CD4-positive, alpha-beta T cell (primary cell): ENCODE measurements at regions not wholly inside any gene's neighbourhood (a gene's known extent, or its start where the extent isn't known, plus 50 kb on each side); places are given as distances from the start of the nearest gene placed in this dataset.

Experiments
- ATAC-seq: fragments of 200-7000 bp; cut with Tn5 transposase; one replicate; pipeline ENCODE4 v1.10.0; 2022; ENCODE audit warnings: mild to moderate bottlenecking; ENCODE audit not compliant: poor library complexity
- CTCF ChIA-PET: fragments of 350-600 bp; sonication (Branson Sonifier 250); formaldehyde crosslinking; loops from one replicate; lab custom pipeline; 2021; ENCODE audit warnings: antibody characterized with exemption, inconsistent platforms; lab: Charles Lee
- POLR2A ChIA-PET: fragments of 350-600 bp; sonication (Branson Sonifier 250); formaldehyde crosslinking; loops from one replicate; lab custom pipeline; 2021; ENCODE audit warnings: antibody characterized with exemption, inconsistent platforms; lab: Charles Lee
- DNase-seq, 14 experiments: peaks; one replicate each; pipeline ENCODE4 v3.0.0-alpha.2; 2013 to 2020; ENCODE audit warnings: mixed read lengths in 2 of 14
- H3K27ac ChIP-seq, 2 donors: one replicate each; pipeline versions ENCODE4 v1.5.1 to v1.7.0; 2013; ENCODE audit warnings: low read length in 2 of 2, low read depth in 1 of 2, mild to moderate bottlenecking in 1 of 2
- H3K27me3 ChIP-seq, 2 experiments: 1 replicate in 1 of 2; 2 replicates in 1 of 2; pipeline versions ENCODE4 v1.6.1 to v1.7.0; 2013; ENCODE audit warnings: low read length in 2 of 2, control low read depth in 1 of 2, mild to moderate bottlenecking in 1 of 2, moderate library complexity in 1 of 2; ENCODE audit not compliant: insufficient read depth in 2 of 2, control insufficient read depth in 1 of 2
- H3K36me3 ChIP-seq: one replicate; pipeline ENCODE4 v1.6.1; 2013; ENCODE audit warnings: low read length, control low read depth; ENCODE audit not compliant: insufficient read depth
- H3K4me1 ChIP-seq: one replicate; pipeline ENCODE4 v1.6.1; 2013; ENCODE audit warnings: low read length, control low read depth; ENCODE audit not compliant: insufficient read depth
- H3K4me3 ChIP-seq: one replicate; pipeline ENCODE4 v1.5.1; 2013; ENCODE audit warnings: mild to moderate bottlenecking, low read length, moderate library complexity
- H3K9me3 ChIP-seq, 2 experiments: 1 replicate in 1 of 2; 2 replicates in 1 of 2; pipeline versions ENCODE4 v1.6.1 to v1.7.0; 2013; ENCODE audit warnings: low read length in 2 of 2, mild to moderate bottlenecking in 2 of 2, control low read depth in 1 of 2, moderate library complexity in 1 of 2; ENCODE audit not compliant: control insufficient read depth in 1 of 2, insufficient read depth in 1 of 2
- H3K27ac Mint-ChIP-seq: one replicate; pipeline ENCODE4 v1.8.0; 2020; ENCODE audit warnings: mixed read lengths
- H3K27me3 Mint-ChIP-seq: one replicate; pipeline ENCODE4 v1.8.0; 2021; ENCODE audit warnings: mixed read lengths
- H3K36me3 Mint-ChIP-seq: one replicate; pipeline ENCODE4 v1.8.0; 2021; ENCODE audit warnings: low read depth, mixed read lengths
- H3K4me1 Mint-ChIP-seq: one replicate; pipeline ENCODE4 v1.8.0; 2021; ENCODE audit warnings: low read depth, mixed read lengths
- H3K4me3 Mint-ChIP-seq: one replicate; pipeline ENCODE4 v1.8.0; 2020; ENCODE audit warnings: mild to moderate bottlenecking, mixed read lengths
- H3K9me3 Mint-ChIP-seq: one replicate; pipeline ENCODE4 v1.8.0; 2020; ENCODE audit warnings: mixed read lengths
- intact Hi-C, 2 experiments: fragments of 100-400 bp; cut with DNase I in 1 of 2; cut with micrococcal nuclease in 1 of 2; formaldehyde crosslinking; loops; one replicate each; pipeline versions ENCODE4 v1.15.1 to v1.9.0; 2023 to 2025; cut with DNase I, micrococcal nuclease
- TF ChIP-seq, protein P1 (sequence below): fragments of 200-600 bp; IDR thresholded peaks from one replicate; pipeline ENCODE4 v1.8.0; 2022; ENCODE audit warnings: antibody characterized with exemption, mild to moderate bottlenecking

DNA sequence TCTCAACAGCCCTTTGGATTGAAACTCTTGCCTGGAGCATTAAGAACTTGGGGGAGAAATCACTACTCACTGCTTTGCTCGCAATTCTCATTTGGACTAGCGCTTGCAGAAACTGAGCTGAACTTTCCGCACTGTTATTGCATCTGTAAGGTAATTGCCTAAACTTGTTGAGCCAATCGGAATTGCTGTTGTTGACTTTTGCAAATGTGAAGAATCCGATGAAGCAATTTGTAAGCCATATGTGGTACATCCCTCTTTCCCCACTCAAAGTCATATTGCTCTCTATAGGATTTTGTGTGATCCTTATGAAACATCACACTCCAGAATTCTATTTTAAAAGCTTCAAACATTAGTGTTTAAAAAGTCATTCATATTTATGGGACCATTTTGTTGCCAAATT lies 191.7 kb upstream of the GBE1 start:
- H3K27me3 ChIP-seq = no peaks in the 10 kb centered on the region
- no peaks in the 10 kb centered on the region for H3K4me1 ChIP-seq
- ChIA-PET POLR2A (no interaction called here), CTCF (no interaction called here)
- DNase-seq (no peak), ATAC-seq (no peak)
- no peaks in the 10 kb centered on the region for H3K27me3 Mint-ChIP-seq
- H3K9me3 Mint-ChIP-seq = no peaks in the 10 kb centered on the region
- H3K36me3 ChIP-seq = no peaks in the 10 kb centered on the region
- no peak overlapping the region for H3K27ac ChIP-seq
- H3K36me3 Mint-ChIP-seq = no peaks in the 10 kb centered on the region
- no peaks in the 10 kb centered on the region for H3K4me1 Mint-ChIP-seq
- intact Hi-C loops = no loop called here
- H3K9me3 ChIP-seq = no peaks in the 10 kb centered on the region
- H3K4me3 ChIP-seq = no peak overlapping the region
- TF ChIP-seq, protein P1, sequence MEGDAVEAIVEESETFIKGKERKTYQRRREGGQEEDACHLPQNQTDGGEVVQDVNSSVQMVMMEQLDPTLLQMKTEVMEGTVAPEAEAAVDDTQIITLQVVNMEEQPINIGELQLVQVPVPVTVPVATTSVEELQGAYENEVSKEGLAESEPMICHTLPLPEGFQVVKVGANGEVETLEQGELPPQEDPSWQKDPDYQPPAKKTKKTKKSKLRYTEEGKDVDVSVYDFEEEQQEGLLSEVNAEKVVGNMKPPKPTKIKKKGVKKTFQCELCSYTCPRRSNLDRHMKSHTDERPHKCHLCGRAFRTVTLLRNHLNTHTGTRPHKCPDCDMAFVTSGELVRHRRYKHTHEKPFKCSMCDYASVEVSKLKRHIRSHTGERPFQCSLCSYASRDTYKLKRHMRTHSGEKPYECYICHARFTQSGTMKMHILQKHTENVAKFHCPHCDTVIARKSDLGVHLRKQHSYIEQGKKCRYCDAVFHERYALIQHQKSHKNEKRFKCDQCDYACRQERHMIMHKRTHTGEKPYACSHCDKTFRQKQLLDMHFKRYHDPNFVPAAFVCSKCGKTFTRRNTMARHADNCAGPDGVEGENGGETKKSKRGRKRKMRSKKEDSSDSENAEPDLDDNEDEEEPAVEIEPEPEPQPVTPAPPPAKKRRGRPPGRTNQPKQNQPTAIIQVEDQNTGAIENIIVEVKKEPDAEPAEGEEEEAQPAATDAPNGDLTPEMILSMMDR = no peak
- no peak overlapping the region for H3K27ac Mint-ChIP-seq
- no peak overlapping the region for H3K4me3 Mint-ChIP-seq

DNA sequence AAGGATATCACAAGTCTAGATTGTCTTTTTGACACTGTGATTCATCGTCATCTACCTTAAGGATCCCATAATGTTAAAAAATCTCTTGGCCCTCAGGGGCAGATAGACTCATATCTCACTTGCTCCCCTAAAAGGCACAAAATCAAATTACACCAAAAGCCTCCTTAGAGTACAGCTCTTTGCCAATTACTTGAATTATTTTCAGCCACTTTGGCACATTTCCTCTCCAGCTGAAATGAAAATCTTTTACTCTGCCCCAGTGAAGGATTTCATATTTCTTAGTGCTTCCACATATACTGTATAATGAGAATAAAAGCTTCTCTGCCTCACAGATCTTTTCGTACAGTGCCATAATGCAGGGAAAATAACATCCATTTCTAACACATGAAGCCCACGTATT lies 190.7 kb upstream of the GBE1 start:
- no peaks in the 10 kb centered on the region for H3K36me3 ChIP-seq
- CTCF ChIA-PET = no interaction called here
- H3K27me3 ChIP-seq = no peaks in the 10 kb centered on the region
- TF ChIP-seq, protein P1 = no peak
- H3K4me3 ChIP-seq = no peak overlapping the region
- Mint-ChIP-seq H3K27me3 (no peaks in the 10 kb centered on the region), H3K9me3 (no peaks in the 10 kb centered on the region), H3K4me1 (no peaks in the 10 kb centered on the region), H3K36me3 (no peaks in the 10 kb centered on the region), H3K4me3 (no peak overlapping the region), H3K27ac (no peak overlapping the region)
- POLR2A ChIA-PET = no interaction called here
- no peak for ATAC-seq
- no peaks in the 10 kb centered on the region for H3K9me3 ChIP-seq
- no peaks in the 10 kb centered on the region for H3K4me1 ChIP-seq
- DNase-seq = no peak
- intact Hi-C loops = no loop called here
- no peak overlapping the region for H3K27ac ChIP-seq

DNA sequence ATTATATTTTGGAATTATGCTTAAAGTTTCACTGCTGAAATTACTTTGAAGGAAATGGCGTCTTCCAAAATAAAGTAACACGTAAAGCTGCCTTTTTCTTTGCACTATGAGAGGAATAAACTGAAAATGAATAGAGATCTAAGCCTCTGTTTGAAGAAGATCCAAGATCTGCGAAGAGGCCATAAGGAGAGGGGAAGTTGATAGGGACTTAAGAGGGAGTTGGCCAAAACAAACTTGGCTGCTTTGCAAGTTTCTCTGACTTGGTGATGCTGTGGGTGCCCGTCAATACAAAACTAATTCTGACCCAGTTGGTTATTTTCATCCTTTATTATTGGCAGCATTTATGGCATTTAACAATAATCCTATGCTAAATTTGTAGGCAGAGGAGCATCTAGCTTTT lies 190.2 kb upstream of the GBE1 start:
- ATAC-seq (no peak), DNase-seq (no peak)
- Mint-ChIP-seq H3K27ac (no peak overlapping the region), H3K27me3 (no peaks in the 10 kb centered on the region), H3K9me3 (no peaks in the 10 kb centered on the region), H3K4me3 (no peak overlapping the region), H3K36me3 (no peaks in the 10 kb centered on the region), H3K4me1 (no peaks in the 10 kb centered on the region)
- H3K4me3 ChIP-seq = no peak overlapping the region
- no peak overlapping the region for H3K27ac ChIP-seq
- no peaks in the 10 kb centered on the region for H3K36me3 ChIP-seq
- TF ChIP-seq, protein P1 = no peak
- no peaks in the 10 kb centered on the region for H3K9me3 ChIP-seq
- ChIA-PET CTCF (no interaction called here), POLR2A (no interaction called here)
- no peaks in the 10 kb centered on the region for H3K4me1 ChIP-seq
- H3K27me3 ChIP-seq = no peaks in the 10 kb centered on the region
- intact Hi-C loops = no loop called here
